GM12878 (cell line): ENCODE measurements at regions not wholly inside any gene's neighbourhood (a gene's known extent, or its start where the extent isn't known, plus 50 kb on each side); places are given as distances from the start of the nearest gene placed in this dataset.

Source experiments
- CBX3 ChIP-seq: fragments of 200-600 bp; sonication (generic); IDR thresholded peaks from 2 replicates; pipeline ENCODE4 v1.6.1; 2016; ENCODE audit warnings: low read depth, borderline replicate concordance
- CTCF ChIP-seq, 3 experiments: IDR thresholded peaks in 2 of 3; conservative IDR thresholded peaks in 1 of 3; 2 replicates each; pipeline ENCODE4 v1.5.1; 2011; ENCODE audit warnings: low read depth in 3 of 3, low read length in 3 of 3, mild to moderate bottlenecking in 3 of 3, control low read depth in 2 of 3, moderate library complexity in 2 of 3, inconsistent platforms in 1 of 3, mixed read lengths in 1 of 3; ENCODE audit not compliant: control insufficient read depth in 2 of 3, insufficient read depth in 1 of 3; ENCODE audit errors: extremely low read depth in 1 of 3
- EGR1 ChIP-seq, 2 experiments: IDR thresholded peaks; 1 replicate in 1 of 2; 2 replicates in 1 of 2; pipeline ENCODE4 v1.6.1; 2011 to 2012; ENCODE audit warnings: low read depth in 2 of 2, low read length in 2 of 2, borderline replicate concordance in 1 of 2, mild to moderate bottlenecking in 1 of 2, moderate library complexity in 1 of 2
- IRF5 ChIP-seq: fragments of 450-650 bp; IDR thresholded peaks from 2 replicates; pipeline ENCODE4 v1.6.1; 2017; ENCODE audit warnings: borderline replicate concordance
- PKNOX1 ChIP-seq: fragments of 450-650 bp; IDR thresholded peaks from 2 replicates; pipeline ENCODE4 v1.6.1; 2016; ENCODE audit warnings: mild to moderate bottlenecking
- POLR2A ChIP-seq: IDR thresholded peaks from 2 replicates; pipeline ENCODE4 v1.6.1; 2011; ENCODE audit warnings: low read depth, mild to moderate bottlenecking, low read length
- POLR2AphosphoS2 ChIP-seq: IDR thresholded peaks from 2 replicates; pipeline ENCODE4 v1.6.1; 2011; ENCODE audit warnings: low read depth, mild to moderate bottlenecking, low read length, improper control_type of control experiment, moderate library complexity
- SMAD5 ChIP-seq: IDR thresholded peaks from 2 replicates; pipeline ENCODE4 v1.6.1; 2016; ENCODE audit warnings: antibody characterized with exemption, low read depth
- SMC3 ChIP-seq: IDR thresholded peaks from 2 replicates; pipeline ENCODE4 v1.6.1; 2011; ENCODE audit warnings: low read length, improper control_type of control experiment, borderline replicate concordance
- USF2 ChIP-seq: IDR thresholded peaks from 2 replicates; pipeline ENCODE4 v1.6.1; 2011; ENCODE audit warnings: low read depth, low read length, improper control_type of control experiment, borderline replicate concordance
- YY1 ChIP-seq: IDR thresholded peaks from 2 replicates; pipeline ENCODE4 v1.6.1; 2011; ENCODE audit warnings: low read depth, mild to moderate bottlenecking, low read length
- ZNF274 ChIP-seq: IDR thresholded peaks from one replicate; pipeline ENCODE4 v1.8.0; 2011; ENCODE audit not compliant: insufficient read length, insufficient read depth

GRCh38 chr7:27409311-27409710 lies 166.7 kb downstream of the EVX1 start:
- no peak for TF ChIP-seq POLR2A
- no peak for TF ChIP-seq CTCF (IDR thresholded peaks at IDR 0.05 in 2 of 3, conservative IDR thresholded peaks at IDR 0.05 in 1 of 3; ENCODE audit: control insufficient read depth in 2 of 3, extremely low read depth in 1 of 3, insufficient read depth in 1 of 3, low read depth in 3 of 3, low read length in 3 of 3)
- TF ChIP-seq SMAD5: no peak
- no peak for TF ChIP-seq USF2
- TF ChIP-seq PKNOX1: no peak
- no peak for TF ChIP-seq ZNF274
- TF ChIP-seq EGR1 (IDR thresholded peaks at IDR 0.05; ENCODE audit: borderline replicate concordance in 1 of 2, low read depth in 2 of 2, low read length in 2 of 2): no peak
- no peak for TF ChIP-seq CBX3
- TF ChIP-seq YY1: no peak
- TF ChIP-seq IRF5: no peak
- TF ChIP-seq POLR2AphosphoS2: no peak
- no peak for TF ChIP-seq SMC3
